Activated CD8-positive, alpha-beta memory T cell treated with anti-CD3 and anti-CD28 coated beads, Interleukin-2, amount 10 ng/mL, durations not matched to agents 7 days and 5 days (primary cell): ENCODE measurements at regions not wholly inside any gene's neighbourhood (a gene's known extent, or its start where the extent isn't known, plus 50 kb on each side); places are given as distances from the start of the nearest gene placed in this dataset.
"Not testable (repeated sequence)": the region's sequence is repeated elsewhere in the genome, so short reads cannot be mapped to it uniquely, and the experiment has no call there.

ENCODE experiments used
- ATAC-seq: fragments of 150-1000 bp; cut with Tn5 transposase; one replicate; pipeline ENCODE4 v1.10.0; 2021; ENCODE audit warnings: moderate library complexity
- CTCF ChIA-PET: fragments of 350-600 bp; sonication (Branson Sonifier 250); formaldehyde crosslinking; loops from one replicate; lab custom pipeline; 2021; ENCODE audit warnings: antibody characterized with exemption; lab: Charles Lee
- DNase-seq: peaks from one replicate; pipeline ENCODE4 v3.0.0-alpha.2; 2020
- H3K27ac Mint-ChIP-seq: one replicate; pipeline ENCODE4 v1.8.0; 2021; ENCODE audit warnings: mild to moderate bottlenecking, mixed read lengths
- H3K27me3 Mint-ChIP-seq: one replicate; pipeline ENCODE4 v1.8.0; 2021; ENCODE audit warnings: mixed read lengths
- H3K36me3 Mint-ChIP-seq: one replicate; pipeline ENCODE4 v1.8.0; 2021; ENCODE audit warnings: mild to moderate bottlenecking, mixed read lengths
- H3K4me1 Mint-ChIP-seq: one replicate; pipeline ENCODE4 v1.8.0; 2021; ENCODE audit warnings: mixed read lengths
- H3K4me3 Mint-ChIP-seq: one replicate; pipeline ENCODE4 v1.8.0; 2021; ENCODE audit warnings: mild to moderate bottlenecking, moderate library complexity, mixed read lengths
- H3K9me3 Mint-ChIP-seq: one replicate; pipeline ENCODE4 v1.8.0; 2022; ENCODE audit warnings: low read depth, mixed read lengths

DNA sequence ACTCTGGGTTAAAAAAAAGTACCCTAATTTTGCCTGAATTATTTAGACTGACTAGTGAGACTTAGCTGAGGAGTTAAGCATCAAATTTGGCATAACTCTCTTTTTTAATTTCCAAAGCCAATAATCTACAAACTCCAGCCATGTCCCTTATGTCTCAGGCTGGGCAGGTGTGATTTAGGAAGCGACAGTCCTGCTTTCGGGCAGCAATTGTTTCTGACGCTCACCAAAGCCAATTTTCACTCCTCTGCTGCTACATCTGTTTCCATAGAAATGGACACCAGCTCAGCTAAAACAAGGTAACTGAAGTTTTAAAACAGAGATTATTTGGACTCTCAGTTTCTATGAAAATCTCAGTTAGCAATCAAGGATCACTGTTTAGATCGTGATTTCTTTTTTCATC is 338.7 kb downstream of the ABCC12 start:
- CTCF ChIA-PET, result no interaction called here
- Mint-ChIP-seq H3K27ac (no peak overlapping the region), H3K4me1 (no peaks in the 10 kb centered on the region), H3K27me3 (no peaks in the 10 kb centered on the region), H3K36me3 (peaks cover 1% of the 10 kb centered on the region), H3K4me3 (no peak overlapping the region), H3K9me3 (peaks cover 5% of the 10 kb centered on the region)
- DNase-seq (no peak), ATAC-seq (no peak)

DNA sequence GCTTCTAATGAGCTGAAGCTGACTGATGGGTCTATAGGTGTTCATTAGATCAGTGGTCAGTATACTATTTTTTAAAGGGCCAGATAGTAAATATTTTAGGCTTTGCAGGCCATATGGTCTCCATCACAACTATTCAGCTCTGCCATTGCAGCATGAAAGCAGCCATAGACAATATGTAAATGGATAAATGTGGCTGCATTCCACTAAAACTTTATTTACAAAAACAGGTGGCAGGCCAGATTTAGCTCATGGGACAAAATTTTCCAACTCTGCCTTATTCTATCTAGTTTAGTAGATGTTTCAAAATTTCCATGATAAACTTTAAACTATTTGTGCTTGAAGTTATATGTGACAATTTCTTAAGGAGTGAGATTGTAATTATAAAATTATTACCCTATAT is 339.3 kb downstream of the ABCC12 start:
- DNase-seq, result no peak

DNA sequence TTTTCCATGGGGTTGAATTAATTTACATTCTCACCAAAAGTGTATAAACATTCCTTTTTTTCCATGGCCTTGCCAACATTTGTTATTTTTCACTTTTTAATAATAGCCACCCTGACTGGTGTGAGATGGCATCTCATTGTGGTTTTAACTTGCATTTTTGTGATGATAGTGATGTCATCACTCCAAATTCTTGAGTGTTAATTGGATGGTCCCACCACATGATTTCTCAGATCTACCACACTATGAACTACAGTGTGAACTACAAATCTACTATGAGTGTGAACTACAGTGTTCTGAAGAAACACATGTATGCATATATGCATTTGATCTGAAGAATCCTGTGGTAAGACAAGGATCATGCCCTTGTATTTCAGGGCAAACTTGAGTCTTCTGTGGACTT is 340.1 kb downstream of the ABCC12 start:
- ATAC-seq (no peak), DNase-seq (no peak)
- Mint-ChIP-seq H3K27ac (no peak overlapping the region), H3K36me3 (peaks cover 1% of the 10 kb centered on the region), H3K27me3 (no peaks in the 10 kb centered on the region), H3K4me1 (no peaks in the 10 kb centered on the region), H3K9me3 (peaks cover 5% of the 10 kb centered on the region), H3K4me3 (no peak overlapping the region)
- CTCF ChIA-PET, result no interaction called here

More for the DNA sequence above, 339.3 kb downstream of the ABCC12 start:
- Mint-ChIP-seq H3K27ac (no peak overlapping the region), H3K36me3 (peaks cover 1% of the 10 kb centered on the region), H3K27me3 (no peaks in the 10 kb centered on the region), H3K9me3 (peaks cover 5% of the 10 kb centered on the region), H3K4me3 (no peak overlapping the region), H3K4me1 (no peaks in the 10 kb centered on the region)
- no peak for ATAC-seq
- CTCF ChIA-PET, result no interaction called here

DNA sequence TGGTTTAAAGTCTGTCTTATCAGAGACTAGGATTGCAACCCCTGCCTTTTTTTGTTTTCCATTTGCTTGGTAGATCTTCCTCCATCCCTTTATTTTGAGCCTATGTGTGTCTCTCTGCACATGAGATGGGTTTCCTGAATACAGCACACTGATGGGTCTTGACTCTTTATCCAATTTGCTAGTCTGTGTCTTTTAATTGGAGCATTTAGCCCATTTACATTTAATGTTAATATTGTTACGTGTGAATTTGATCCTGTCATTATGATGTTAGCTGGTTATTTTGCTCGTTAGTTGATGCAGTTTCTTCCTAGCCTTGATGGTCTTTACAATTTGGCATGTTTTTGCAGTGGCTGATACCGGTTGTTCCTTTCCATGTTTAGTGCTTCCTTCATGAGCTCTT is 344.0 kb downstream of the ABCC12 start:
- H3K36me3 Mint-ChIP-seq, H3K27ac Mint-ChIP-seq, H3K4me1 Mint-ChIP-seq, DNase-seq, H3K9me3 Mint-ChIP-seq, CTCF ChIA-PET, H3K27me3 Mint-ChIP-seq, ATAC-seq, H3K4me3 Mint-ChIP-seq: not testable (repeated sequence)

DNA sequence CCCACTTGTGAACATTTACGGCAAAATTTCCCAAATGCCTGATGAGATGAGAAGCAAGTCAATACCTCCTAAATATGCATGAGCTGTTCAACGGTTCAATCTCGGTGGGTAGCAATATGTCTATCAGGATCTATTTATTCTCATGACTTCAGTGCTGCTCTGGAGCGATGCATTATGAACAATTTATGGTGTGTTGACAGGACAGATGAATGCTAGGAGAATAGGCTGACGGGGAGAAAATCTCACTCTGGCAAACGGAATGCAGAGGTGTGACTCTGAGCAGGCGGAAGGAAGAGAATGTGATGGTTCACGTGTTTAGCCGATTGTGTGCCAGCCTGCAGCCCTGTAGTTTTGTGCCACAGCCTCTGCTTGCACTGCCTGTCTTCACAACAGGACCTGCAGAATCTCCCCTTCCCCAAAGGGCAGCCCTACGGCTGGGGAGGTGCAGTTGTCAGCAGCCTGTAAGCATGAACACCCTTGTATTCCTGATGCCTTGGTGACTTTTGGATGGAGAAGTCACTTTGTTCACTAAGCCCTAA is 345.2 kb downstream of the PHKB start:
- Mint-ChIP-seq H3K27ac (no peak overlapping the region), H3K9me3 (no peaks in the 10 kb centered on the region), H3K4me3 (no peak overlapping the region), H3K27me3 (no peaks in the 10 kb centered on the region), H3K4me1 (no peaks in the 10 kb centered on the region), H3K36me3 (no peaks in the 10 kb centered on the region)
- CTCF ChIA-PET, result interaction anchor here (0.6 kb wide), 1 partner anchor 566 kb away, joined by 3 read pairs; no protein-coding TSS in a partner anchor
- no peak for ATAC-seq
- no peak for DNase-seq

DNA sequence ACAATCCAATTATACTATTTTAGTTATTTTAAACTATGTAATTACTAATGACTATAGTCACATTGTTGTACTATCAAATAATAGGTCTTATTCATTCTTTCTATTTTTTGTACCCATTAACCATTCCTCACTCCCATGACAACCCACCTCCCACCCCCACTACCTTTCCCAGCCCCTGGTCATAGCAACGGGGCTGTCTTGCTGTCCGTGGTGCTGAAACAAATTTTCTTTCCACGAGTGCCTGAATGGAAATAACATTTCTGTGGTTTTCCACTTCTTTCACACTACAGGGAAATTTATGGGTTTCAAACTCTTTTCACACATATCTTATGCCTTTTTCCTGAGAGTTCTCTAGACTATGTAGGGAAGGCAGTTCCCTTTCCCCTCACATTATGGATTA is 326.6 kb downstream of the PHKB start:
- Mint-ChIP-seq H3K4me1 (no peaks in the 10 kb centered on the region), H3K9me3 (peaks cover 11% of the 10 kb centered on the region)
- ATAC-seq, result no peak

DNA sequence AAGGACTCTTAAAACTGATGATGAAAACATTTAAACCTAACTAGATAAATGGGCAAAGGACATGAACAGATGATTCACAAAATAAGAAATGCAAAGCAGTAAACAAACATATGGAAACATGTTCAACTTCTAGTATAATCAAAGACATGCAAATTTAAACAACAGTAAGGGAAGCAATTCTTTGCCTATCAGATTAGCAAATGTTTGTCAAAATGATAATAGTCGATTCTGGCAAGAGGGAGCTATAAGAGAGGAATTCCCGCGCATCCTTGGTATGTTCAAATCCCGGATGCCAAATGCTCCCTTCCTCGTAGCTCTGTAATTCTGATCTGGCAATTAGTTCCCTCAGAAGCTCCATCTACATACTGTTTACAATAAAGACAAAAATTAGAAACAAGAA is 320.5 kb downstream of the PHKB start:
- Mint-ChIP-seq H3K27ac (no peak overlapping the region), H3K36me3 (peaks cover 3% of the 10 kb centered on the region), H3K27me3 (peaks cover 6% of the 10 kb centered on the region), H3K4me3 (no peak overlapping the region), H3K4me1 (peaks cover 11% of the 10 kb centered on the region), H3K9me3 (no peaks in the 10 kb centered on the region)
- DNase-seq, result no peak
- ATAC-seq, result no peak
- CTCF ChIA-PET, result interaction anchor here (1.2 kb wide), 1 partner anchor 9 kb away, joined by 3 read pairs; no protein-coding TSS in a partner anchor

More for the DNA sequence above, 326.6 kb downstream of the PHKB start:
- CTCF ChIA-PET, result no interaction called here
- Mint-ChIP-seq H3K36me3 (peaks cover 1% of the 10 kb centered on the region), H3K27me3 (peaks cover 8% of the 10 kb centered on the region), H3K27ac (no peak overlapping the region), H3K4me3 (no peak overlapping the region)
- DNase-seq, result no peak

DNA sequence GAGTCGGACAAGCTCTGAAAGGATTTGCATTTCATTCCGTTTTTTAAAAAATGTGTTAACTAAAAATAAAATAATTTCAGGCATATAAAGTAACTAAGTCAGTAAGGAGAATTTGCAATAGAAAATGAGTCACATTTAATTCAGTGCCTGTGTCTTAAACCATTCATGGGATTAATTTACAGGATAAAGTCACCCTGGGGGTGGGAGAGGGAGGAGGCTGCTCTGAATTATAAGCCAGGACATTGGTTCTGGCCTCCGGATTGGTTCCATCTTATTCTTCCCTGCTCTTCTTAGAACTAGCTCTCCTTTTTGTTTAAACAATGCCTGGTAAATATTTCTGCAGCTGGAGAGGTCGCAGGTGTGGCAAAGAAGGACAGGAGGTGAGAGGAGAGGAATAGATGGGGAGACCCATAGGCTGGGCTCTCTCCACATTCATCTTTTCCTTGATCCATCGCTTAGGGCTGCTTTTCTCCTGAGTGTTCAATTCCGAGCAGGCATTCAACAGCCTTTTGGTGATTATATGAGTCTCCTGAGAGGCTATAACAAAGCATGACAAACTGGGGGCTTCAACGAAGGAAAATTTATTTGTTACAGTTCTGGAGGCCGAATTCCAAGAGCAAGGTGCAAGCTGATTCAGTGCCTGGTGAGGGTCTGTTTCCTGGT is 319.2 kb downstream of the PHKB start:
- Mint-ChIP-seq H3K27ac (peak overlapping the region; percentile 85), H3K4me3 (no peak overlapping the region), H3K27me3 (peaks cover 3% of the 10 kb centered on the region), H3K9me3 (no peaks in the 10 kb centered on the region), H3K4me1 (peaks cover 11% of the 10 kb centered on the region), H3K36me3 (peaks cover 3% of the 10 kb centered on the region)
- DNase-seq (no peak), ATAC-seq (no peak)
- CTCF ChIA-PET, result no interaction called here

DNA sequence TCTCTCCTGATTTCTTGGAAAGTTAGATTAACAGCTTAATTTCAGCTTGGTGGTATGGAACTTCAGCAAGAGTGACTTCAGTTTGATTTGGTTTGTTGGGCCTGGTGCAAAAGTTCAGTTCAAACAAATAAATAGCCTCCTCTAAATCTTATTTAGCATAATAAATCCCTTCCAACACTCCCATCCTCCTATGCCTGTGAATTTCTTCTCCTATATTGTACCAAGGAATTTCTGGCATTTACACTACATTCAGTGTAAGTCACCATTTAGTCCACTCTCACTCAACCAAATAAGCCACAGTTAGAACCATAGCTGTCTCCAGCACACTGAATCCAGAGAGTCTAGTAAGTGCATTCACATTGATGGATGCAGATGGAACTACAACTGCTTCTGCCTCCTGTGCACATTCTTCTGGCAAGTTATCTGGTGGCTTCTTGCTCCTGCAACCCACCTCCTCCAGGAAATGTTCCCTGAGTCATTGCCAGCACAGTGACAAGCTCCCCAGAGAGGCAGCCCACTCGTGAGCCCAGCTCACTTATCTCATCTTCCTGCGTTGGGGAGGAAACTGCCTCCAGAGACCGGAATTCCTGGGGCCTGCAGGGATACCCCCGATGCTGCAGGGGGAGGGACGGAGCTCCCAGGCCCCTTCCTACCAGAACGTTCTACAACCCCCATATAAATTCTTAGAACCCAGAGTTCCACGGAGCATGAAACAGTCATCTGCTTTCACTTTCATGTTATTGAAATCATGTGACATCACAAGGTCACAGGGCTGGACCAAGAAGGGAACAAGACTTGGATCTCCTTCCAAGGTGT is 318.3 kb downstream of the PHKB start:
- CTCF ChIA-PET, result no interaction called here
- H3K4me3 Mint-ChIP-seq, result peak overlapping the region; percentile 64
- H3K27me3 Mint-ChIP-seq, result peaks cover 3% of the 10 kb centered on the region
- H3K4me1 Mint-ChIP-seq, result peaks cover 11% of the 10 kb centered on the region
- ATAC-seq, result peak; percentile 84
- DNase-seq, result peak; percentile 50
- H3K9me3 Mint-ChIP-seq, result no peaks in the 10 kb centered on the region
- peaks cover 3% of the 10 kb centered on the region for H3K36me3 Mint-ChIP-seq
- peak overlapping the region; percentile 85 for H3K27ac Mint-ChIP-seq

DNA sequence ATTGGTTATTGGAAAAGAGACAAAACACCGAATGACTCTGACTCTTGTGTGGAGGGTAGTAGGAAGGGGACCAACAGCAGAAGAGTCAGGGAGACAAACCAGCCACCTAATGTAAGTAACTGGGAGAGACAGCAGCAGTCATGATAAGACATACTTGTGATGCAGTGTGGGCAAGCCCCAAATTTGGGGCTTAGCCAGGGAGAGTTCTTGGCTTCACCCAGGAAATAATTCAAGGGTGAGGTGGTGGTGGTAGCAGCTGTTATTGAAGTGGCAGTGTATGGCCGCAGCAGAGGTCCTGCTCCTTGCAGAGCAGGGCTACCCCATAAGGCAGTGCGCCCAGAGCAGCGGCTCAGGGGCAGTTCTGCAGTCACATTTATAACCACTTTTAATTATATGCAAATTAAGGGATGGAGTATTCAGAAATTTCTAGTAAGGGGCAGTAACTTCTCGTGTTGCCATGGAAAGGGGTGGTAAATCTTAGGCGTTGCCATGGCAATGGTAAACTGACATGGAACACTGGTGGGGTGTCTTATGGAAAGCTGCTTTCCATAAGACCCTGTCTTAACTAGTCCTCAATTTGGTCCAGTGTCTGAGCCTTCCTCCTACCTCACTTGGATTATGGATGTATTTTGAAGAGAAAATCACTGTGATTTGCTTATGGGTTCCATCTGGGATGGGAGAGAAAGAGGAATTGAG is 317.1 kb downstream of the PHKB start:
- ATAC-seq (no peak), DNase-seq (no peak)
- Mint-ChIP-seq H3K4me1 (peaks cover 11% of the 10 kb centered on the region), H3K36me3 (peaks cover 3% of the 10 kb centered on the region), H3K27ac (no peak overlapping the region), H3K27me3 (peaks cover 3% of the 10 kb centered on the region), H3K9me3 (no peaks in the 10 kb centered on the region), H3K4me3 (no peak overlapping the region)
- CTCF ChIA-PET, result no interaction called here

DNA sequence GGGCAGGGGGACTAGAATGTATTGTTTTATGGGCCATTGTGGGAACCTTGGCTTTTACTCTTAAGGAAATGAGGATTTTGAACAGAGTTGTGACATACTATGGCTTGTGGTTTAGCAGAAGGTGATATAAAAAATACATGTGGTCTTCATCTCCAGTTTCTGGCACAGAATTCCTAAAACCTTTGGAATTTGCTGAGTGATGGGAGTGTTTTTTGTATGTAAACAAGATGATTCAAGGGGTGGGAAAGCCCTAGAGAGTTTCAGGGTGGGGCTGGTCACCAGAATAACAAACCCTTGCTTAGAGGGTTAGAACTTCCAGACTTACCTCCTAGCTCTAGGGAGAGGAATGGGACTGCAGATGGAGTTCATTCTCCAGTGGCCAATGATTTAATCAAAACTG is 316.1 kb downstream of the PHKB start:
- H3K27ac Mint-ChIP-seq, result no peak overlapping the region
- ATAC-seq, result no peak
- H3K36me3 Mint-ChIP-seq, result peaks cover 3% of the 10 kb centered on the region
- no peak for DNase-seq
- H3K27me3 Mint-ChIP-seq, result peaks cover 6% of the 10 kb centered on the region
- H3K9me3 Mint-ChIP-seq, result no peaks in the 10 kb centered on the region
- CTCF ChIA-PET, result no interaction called here
- no peak overlapping the region for H3K4me3 Mint-ChIP-seq
- peaks cover 11% of the 10 kb centered on the region for H3K4me1 Mint-ChIP-seq

DNA sequence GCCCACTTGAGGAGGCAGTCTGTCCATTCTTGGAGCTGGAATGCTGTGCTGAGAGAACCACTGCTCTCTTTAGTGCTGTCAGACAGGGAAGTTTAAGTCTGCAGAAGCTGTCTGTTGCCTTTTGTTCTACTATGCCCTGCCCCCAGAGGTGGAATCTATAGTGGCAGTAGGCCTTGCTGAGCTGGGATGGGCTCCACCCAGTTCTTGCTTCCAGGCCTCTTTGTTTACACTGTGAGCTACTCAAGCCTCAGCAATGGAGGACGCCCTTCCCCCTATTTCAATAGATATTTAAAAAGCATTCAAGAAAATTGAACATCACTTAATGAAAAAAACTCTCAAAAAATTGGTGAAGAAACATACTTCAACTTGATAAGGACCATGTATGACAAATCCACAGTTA is 313.5 kb downstream of the PHKB start:
- no peak for DNase-seq
- no peaks in the 10 kb centered on the region for H3K9me3 Mint-ChIP-seq
- no peak overlapping the region for H3K4me3 Mint-ChIP-seq
- H3K27me3 Mint-ChIP-seq, result peaks cover 15% of the 10 kb centered on the region
- CTCF ChIA-PET, result interaction anchor here (0.9 kb wide), 1 partner anchor 633 kb away, joined by 3 read pairs; no protein-coding TSS in a partner anchor
- H3K4me1 Mint-ChIP-seq, result peaks cover 9% of the 10 kb centered on the region
- H3K27ac Mint-ChIP-seq, result no peak overlapping the region
- H3K36me3 Mint-ChIP-seq, result peaks cover 1% of the 10 kb centered on the region
- ATAC-seq, result no peak

DNA sequence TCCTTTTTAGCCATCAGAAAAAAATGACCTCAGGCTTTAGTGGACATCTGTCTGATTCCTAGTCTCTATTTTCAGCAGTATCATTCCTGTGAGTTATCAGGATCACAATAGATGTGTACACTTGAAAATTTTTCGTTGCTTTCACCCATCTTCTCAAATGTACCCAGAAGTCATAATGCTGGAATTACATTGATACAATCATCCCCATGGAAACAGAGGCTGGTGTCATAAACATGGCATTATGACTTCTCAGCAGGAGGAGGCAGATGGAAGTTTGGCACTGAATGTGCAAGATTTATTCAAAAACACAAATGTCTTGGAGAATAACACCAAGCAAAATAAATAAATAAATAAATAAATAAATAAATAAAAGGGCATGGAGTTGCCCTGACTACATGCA is 292.5 kb downstream of the PHKB start:
- Mint-ChIP-seq H3K4me1 (no peaks in the 10 kb centered on the region), H3K4me3 (no peak overlapping the region), H3K27me3 (peaks cover 12% of the 10 kb centered on the region), H3K36me3 (no peaks in the 10 kb centered on the region), H3K9me3 (no peaks in the 10 kb centered on the region), H3K27ac (no peak overlapping the region)
- DNase-seq (no peak), ATAC-seq (no peak)
- CTCF ChIA-PET, result no interaction called here
